ENCODE measurements at regions not wholly inside any gene's neighbourhood (a gene's known extent, or its start where the extent isn't known, plus 50 kb on each side); places are given as distances from the start of the nearest gene placed in this dataset.

DNA sequence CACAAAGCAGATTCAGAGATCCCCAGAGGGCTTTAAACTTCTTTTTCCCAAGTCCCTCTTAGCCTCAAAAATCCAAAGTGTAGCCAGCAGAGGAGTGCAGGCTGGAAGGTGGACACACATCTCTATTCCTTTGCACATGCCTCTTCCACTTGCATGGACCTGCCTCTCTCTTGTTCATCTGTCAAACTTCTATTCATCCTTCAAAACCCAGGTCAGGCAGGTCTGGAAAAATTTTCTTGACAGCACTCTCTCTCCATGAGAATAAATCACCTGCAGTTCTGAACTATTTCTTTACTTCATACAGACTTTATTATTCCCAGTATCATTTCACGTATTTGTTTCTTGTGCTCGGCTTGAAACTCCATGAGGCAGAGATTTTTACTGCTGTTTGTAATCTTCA is 127.5 kb downstream of the SS18 start:
- no peak for DNase-seq

GRCh38 chr18:25962176-25962575 is 128.2 kb downstream of the SS18 start:
- DNase-seq, result no peak

GRCh38 chr18:25957017-25957416 is 133.4 kb downstream of the SS18 start:
- no peak for DNase-seq

DNA sequence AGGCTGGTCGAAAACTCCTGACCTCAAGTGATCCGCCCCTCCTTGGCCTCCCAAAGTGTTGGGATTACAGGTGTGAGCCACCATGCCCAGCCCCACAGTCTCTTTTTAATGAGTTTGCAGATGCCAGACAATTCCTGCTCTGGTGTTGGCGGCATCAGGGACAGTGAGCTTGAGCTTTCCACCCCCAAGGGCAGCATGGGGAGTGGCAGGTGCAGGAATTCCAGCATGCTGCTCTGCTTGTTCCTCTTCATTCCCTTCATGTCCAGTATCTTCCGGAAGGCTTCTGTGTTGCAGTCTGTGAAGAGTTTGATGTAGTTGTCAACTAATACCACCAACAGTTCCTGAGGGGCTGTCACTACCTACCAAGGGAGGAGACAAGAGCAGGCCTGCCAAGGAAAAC is 137.3 kb downstream of the SS18 start:
- DNase-seq, result no peak

DNA sequence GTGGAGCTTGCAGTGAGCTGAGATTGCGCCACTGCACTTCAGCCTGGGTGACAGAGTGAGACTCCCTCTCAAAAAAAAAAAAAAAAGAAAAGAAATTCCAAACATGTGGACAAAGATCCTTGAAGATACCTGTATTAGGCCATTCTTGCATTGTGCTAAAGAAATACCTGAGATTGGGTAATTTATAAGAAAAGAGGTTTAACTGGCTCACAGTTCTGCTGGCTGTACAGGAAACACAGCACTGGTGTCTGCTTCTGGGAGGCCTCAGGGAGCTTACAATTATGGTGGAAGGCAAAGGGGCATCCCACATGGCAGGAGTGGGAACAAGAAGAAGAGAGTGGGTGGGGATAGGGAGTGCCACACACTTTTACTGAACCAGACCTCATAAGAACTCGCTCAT is 140.1 kb downstream of the SS18 start:
- no peak for DNase-seq

DNA sequence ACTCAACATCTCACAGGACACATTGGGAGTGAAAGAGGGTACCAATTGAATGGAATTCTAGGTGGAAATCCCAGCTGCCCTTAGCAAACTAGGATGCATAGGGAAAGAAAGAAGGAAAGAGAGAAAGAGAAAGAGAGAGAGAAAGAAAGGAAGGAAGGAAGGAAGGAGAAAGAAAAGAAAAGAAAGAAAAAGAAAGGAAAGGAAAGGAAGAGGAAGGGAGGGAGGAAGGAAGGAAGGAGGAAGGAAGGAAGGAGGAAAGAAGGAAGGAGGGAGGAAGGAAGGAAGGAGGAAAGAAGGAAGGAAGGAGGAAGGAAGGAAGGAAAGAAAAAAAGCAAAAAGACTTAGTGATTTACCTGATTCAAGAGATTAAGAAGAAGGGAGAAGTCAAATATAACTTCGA is 143.9 kb downstream of the SS18 start:
- no peak for DNase-seq

DNA sequence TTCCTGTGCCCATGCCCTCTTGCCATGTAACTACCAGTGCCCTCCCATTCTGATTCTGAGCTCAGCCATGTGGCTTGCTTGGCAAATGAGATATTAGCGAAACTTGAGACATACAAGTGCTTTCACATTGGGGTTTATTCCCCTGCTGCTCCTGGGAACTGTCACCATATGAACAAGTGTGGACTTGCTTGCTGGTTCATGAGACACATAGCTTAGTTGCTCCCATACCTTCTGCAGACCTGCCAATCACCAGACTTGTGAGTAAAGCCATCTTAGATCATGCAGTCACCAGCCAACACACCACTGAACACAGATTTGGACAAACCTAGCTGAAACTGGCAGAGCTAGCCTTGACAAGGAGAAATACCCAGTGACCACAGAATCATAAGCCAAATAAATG is 155.1 kb downstream of the SS18 start:
- DNase-seq, result no peak

- DNase-seq, result no peak
Measured at GRCh38 chr18:25931126-25931525, 159.3 kb downstream of the SS18 start.

GRCh38 chr18:25929787-25930186 is 160.6 kb downstream of the SS18 start:
- DNase-seq, result no peak

DNA sequence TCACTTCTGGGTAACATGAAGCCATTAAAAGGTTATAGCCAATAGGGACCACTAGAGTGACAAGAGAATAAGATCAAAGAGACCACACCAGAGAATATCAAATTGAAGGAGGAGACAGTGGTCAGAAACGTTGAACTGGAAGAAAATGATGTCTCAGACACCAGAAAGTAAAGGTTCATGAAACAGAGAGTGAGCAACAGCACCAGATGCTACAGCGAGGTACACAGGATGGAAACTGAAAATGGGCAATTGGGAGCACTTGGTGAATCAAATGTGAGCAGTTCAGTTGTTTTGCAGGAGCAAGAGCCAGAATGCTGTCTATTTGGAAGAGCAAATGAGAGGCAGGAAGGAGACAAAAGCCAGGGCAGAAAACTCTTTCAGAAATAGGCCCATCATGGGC is 162.6 kb downstream of the SS18 start:
- DNase-seq, result no peak

DNA sequence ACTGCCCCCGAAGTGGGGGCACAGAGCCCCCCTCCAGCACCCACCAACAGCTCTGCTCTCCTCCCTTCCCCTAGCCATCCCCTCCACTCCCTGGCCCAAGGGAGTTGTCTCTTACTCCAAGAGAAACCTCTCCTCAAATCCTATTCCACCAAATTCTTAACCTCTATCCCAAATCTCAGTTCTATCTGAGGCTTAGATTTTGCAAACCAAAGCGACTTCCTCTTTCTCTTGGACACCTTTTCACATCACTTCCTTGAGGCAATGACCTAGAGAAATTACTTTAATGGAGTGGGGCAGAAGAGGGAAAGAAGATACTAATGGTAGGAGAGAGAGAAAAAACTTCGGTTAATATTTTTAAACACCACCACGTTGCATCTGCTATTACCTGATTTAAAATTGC is 167.2 kb downstream of the SS18 start:
- no peak for DNase-seq

DNA sequence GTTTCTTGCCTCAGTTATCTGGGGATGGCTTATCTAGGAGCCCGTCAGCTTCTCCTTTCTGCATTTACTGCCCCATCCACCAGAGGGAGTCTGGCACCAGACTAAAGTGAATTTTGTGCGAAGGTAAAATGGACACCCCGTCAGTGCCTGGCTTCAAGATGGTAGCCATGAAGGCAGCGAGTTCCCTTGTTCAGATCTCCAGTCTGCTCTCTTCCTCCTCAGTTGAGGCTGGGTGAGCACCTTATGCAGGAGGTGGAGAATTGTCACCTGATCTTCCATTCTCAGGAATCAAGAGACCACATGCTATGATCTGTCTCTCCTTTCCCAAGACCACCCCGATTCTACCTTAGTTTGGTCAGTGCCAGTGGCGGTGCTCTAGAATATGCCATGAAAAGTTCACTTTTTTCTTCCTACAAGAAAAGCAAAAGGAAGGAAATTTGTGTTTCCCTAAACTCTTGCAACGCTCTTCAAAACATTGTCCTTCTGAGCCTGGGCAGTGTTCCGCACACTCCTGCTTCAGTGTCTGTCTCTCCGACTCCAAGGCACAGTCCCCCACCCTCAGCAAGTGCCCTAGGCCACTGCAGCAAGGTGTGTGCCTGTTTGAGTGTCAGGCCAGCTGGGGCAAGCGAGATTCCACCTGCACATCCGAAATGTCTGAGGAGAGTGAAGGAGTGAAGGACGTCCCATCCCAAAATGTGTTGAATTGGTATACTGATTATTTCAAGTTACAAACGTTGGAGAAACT is 168.6 kb downstream of the SS18 start:
- no peak for DNase-seq

GRCh38 chr18:25915907-25916306 is 174.5 kb downstream of the SS18 start:
- DNase-seq, result no peak

DNA sequence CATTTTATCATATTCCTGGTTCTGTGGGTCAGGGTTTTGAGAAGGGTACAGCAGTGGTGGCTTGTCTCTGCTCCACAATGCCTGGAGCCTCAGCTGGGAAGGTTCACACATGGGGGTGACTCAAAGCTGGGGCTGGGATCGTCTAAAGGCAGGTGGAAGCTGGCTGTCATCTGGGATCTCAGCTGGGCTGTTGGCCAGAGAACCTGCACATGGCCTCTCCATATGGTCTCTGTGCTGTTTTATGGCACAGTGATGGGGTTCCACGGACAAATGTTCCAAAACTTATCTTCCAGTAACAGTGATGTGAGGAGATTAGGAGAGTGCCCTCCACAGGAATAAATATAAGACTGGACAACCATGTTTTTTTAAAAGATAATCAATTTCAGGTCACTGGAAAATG is 191.4 kb downstream of the SS18 start:
- no peak for DNase-seq

GRCh38 chr18:25896956-25897355 is 193.5 kb downstream of the SS18 start:
- no peak for DNase-seq

DNA sequence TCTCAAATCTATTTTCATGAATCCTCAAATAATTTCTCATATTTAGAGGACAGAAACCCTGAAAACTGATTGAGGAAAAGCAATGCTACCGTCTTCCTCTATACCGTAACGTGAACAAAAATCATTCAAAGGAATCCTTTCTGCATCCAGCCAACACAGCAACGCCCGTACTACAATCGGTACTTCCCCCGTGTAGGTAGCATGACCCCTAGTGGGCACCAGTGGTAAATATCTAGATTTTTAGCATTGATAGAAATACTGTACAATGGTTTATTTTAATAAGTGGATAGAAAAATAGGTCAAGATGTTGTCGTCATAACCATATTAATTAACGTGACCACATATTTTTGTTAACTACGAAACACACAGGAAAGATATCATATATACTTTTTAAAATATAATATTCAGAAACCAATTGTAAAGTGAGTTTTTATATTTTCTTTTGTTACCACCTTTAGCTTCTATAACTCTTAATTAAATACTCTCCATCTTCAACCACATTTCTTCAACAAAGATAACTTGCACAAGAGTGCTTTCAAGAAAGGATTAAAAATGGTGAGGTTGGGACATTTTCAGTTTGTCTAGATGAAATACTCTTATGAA is 194.1 kb downstream of the SS18 start:
- DNase-seq, result no peak

DNA sequence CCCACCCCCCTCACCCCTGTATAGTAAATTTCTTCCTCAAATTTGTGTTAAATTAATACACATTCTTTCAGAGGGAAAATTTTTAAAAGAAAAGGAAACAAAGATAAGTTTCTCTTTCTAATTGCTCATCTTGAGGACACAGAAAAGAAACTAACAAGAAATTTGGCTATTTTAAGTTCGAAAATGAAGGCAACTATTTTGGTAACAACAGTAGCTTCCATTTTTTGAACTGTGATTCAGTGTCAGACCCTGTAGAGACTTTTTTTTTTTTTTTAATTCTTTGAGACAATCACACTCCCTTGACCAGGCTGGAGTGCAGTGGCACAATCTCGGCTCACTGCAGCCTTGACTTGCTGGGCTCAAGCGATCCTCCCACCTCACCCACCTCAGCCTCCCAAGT is 194.9 kb downstream of the SS18 start:
- DNase-seq, result no peak

GRCh38 chr18:25886283-25886682 is 204.1 kb downstream of the SS18 start:
- no peak for DNase-seq

DNA sequence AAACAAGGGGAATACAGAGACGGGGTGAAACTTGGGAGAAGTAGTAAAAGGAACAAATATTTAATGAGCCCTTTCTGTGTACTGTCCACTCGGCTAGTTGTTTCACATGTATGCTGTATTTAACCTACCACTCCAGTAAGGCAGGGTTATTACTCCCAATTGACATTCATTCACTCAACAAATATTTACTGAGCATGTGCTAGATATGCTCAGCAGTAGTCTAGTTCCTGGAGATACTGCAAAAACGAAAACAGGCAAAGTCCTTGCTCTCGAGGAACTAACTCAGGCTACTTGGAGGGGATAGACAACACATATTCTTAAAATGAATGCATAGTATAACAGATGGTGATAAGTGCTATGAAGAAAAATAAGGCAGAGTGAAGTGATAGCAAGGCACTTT is 207.3 kb downstream of the SS18 start:
- no peak for DNase-seq

GRCh38 chr18:25881149-25881548 is 209.3 kb downstream of the SS18 start:
- DNase-seq, result no peak

DNA sequence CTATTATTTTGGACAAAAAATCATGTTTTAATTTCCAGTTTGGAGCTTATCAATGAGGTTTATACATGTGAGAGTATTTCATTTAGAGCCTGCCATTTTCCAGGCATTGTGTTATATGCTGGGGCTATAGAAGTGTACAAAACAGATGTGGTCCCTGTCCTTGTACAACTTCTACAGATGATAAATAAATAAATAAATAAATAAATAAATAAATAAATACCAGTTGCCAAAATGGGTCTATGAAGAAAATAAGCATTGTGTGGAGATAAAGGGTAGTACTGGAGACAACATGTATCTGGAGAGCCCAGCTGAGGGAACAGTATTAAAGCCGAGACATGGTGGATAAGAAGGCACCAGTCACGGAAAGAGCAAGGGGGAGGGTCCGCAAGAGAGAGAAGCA is 210.0 kb downstream of the SS18 start:
- no peak for DNase-seq

DNA sequence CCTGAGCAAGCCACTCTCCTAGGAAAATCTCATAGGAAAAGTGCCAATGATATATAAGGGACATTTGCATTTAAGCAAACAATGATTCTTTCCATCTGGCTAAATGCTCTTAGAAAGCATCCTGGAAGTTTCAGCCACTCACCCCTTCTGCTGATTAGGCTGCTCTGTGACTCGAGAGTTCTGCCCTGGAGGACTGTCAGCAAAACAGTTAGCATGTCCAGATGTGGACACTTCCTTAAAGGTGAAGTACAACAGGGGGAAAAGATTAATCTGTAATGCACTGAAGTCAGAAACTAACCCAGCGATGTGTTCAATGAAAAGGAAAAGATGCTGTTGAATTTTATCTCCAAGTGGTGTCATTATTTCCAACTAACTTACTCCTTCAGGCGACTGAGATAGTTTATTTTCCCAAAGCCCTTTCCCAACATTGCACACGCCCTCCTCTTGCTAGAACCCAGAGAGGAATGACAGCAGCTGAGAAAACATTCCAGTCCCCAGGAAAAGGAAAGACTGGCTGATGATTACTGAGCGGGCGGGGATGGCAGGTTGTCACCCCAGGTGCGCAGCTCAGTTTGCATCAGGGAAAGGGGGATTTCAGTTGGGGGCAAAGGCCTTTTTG is 214.0 kb downstream of the SS18 start:
- no peak for DNase-seq

DNA sequence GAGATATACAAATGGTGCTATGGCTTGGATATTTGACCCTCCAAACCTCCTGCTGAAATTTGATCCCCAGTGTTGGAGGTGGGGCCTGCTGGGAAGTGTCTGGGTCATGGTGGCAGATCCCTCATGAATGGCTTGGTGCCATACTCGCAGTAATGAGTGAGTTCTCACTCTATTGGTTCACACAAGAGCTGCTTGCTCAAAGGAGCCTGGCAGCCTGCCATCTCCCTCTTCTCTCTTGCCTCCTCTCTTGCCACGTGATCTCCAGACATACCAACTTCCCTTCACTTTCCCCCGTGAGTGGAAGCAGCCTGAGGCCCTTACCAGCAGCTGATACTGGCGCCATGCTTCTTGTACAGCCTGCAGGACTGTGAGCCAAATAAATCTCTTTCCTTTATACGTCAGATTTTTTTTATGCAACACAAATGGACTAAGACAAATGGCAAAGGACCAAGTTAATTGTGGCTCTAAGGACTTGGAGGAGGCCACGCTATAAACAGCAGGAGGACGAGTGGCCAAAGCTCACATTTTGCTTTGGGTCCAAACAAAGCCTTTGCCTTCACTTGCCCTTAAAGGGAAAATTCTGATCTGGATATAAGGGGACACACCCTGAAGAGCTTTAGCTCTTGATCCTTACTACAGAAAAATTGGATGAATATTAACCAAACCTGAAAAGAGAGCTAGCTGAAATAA is 214.7 kb downstream of the SS18 start:
- no peak for DNase-seq

- DNase-seq, result no peak
Measured at GRCh38 chr18:25873833-25874232, 216.6 kb downstream of the SS18 start.
